SK-N-SH treated with all-trans-retinoic acid at 6 μM for 48 hours (cell line): ENCODE measurements at regions not wholly inside any gene's neighbourhood (a gene's known extent, or its start where the extent isn't known, plus 50 kb on each side); places are given as distances from the start of the nearest gene placed in this dataset.

Experiments used
- PATZ1 ChIP-seq: fragments of 250-450 bp; sonication (Bioruptor Pico); IDR thresholded peaks from 2 replicates; pipeline ENCODE4 v1.8.0; 2020; ENCODE audit warnings: mild to moderate bottlenecking, moderate library complexity, borderline replicate concordance
- RARB ChIP-seq: fragments of 250-450 bp; sonication (Bioruptor Pico); IDR thresholded peaks from 2 replicates; pipeline ENCODE4 v1.8.0; 2021; ENCODE audit warnings: mild to moderate bottlenecking, moderate library complexity
- TCF4 ChIP-seq: fragments of 250-450 bp; sonication (Bioruptor Pico); IDR thresholded peaks from 2 replicates; pipeline ENCODE4 v1.8.0; 2021; ENCODE audit warnings: mild to moderate bottlenecking, moderate library complexity, borderline replicate concordance
- TSHZ2 ChIP-seq: fragments of 250-450 bp; sonication (Bioruptor Pico); IDR thresholded peaks from 2 replicates; pipeline ENCODE4 v1.5.0; 2020; ENCODE audit warnings: mild to moderate bottlenecking, moderate library complexity
- ZFP3 ChIP-seq: fragments of 250-450 bp; sonication (Bioruptor Pico); IDR thresholded peaks from 2 replicates; pipeline ENCODE4 v1.5.0; 2020; ENCODE audit warnings: mild to moderate bottlenecking, moderate library complexity
- ZFP30 ChIP-seq: fragments of 450-650 bp; formaldehyde crosslinking; IDR thresholded peaks from 2 replicates; pipeline ENCODE4 v1.5.0; 2022; ENCODE audit warnings: mild to moderate bottlenecking, moderate library complexity

- TF ChIP-seq ZFP30 (CRISPR knock-in tag) (no peak), TSHZ2 (CRISPR knock-in tag) (no peak), TCF4 (CRISPR knock-in tag) (no peak), RARB (CRISPR knock-in tag) (no peak), ZFP3 (CRISPR knock-in tag) (no peak), PATZ1 (no peak)
Measured at GRCh38 chr2:129816813-129817574, 162.5 kb upstream of the RAB6C start.
